Stimulated activated CD8-positive, alpha-beta memory T cell treated with anti-CD3 and anti-CD28 coated beads, Interleukin-4, amount 100 ng/mL, for 48 hours (primary cell): ENCODE measurements at regions not wholly inside any gene's neighbourhood (a gene's known extent, or its start where the extent isn't known, plus 50 kb on each side); places are given as distances from the start of the nearest gene placed in this dataset.
"Not testable (repeated sequence)": the region's sequence is repeated elsewhere in the genome, so short reads cannot be mapped to it uniquely, and the experiment has no call there.

Source experiments
- DNase-seq: peaks from one replicate; pipeline ENCODE4 v3.0.0-alpha.2; 2020

DNA sequence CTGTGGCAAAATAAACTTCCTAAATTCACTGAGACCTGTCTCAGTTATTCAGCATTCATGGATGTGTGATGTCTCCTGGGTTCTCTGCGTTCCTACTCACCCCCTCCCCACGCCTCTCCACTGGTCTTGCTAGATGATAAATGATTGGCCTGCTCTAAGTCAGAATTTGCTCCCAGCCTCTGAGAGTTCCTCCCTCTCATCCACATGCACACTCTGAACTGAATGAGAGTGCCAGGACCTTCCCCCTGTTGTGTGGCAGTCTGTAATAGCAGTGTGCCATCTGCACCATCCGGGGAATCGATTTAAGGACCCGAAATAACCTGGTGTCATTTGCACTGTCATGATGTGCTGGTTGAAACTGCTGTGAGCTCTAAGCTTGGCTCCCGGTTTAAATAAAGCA, 135.8 kb upstream of the AFDN start:
- no peak for DNase-seq

DNA sequence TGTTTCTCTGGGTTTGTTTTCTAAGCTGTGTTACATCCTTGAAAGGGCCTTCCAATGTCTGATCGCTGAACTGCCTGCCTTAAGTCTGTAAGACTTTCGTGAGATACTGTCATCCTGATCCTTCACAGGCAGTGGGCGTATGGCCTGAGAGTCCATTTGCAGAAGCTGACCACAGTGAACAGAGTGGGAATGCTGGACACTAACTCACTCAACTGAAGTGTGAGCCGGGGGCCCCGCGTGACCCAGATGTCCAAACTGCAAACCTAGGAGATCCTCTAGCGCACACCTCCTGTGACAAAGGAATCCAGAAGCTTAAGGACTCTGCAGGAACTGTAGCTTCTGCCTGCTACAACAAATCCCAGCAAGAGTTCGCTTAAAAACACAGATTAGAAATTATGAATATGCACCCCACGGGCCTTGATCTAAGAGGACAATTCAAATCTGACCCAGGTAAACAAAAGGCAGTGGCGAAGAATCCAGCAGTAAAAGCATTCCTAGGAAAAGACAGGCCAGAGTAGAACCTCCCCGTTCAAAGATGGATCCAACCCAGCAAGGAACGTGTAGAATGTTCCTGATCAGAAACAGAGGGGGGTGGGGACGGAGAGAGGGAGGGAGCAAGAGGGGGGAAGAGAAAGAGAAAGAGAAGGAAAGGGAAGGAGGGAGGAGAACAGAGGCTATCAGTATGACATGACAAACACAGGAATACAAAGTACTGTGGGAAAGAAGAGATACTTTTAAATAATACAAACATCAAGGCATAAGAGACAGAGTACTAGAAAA, 135.0 kb upstream of the AFDN start:
- DNase-seq = no peak

DNA sequence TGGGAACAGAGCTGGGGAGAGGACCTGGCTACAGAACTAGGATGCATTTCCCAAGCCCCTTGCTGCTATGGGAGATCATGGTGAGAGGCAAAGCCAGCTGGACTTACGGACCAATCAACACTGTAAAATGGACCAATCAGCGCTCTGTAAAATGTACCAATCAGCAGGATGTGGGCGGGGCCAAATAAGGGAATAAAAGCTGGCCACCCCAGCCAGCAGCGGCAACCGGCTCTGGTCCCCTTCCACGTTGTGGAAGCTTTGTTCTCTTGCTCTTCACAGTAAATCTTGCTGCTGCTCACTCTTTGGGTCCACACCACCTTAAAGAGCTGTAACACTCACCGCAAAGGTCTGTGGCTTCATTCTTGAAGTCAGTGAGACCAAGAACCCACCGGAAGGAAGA, 133.2 kb upstream of the AFDN start:
- not testable (repeated sequence) for DNase-seq

DNA sequence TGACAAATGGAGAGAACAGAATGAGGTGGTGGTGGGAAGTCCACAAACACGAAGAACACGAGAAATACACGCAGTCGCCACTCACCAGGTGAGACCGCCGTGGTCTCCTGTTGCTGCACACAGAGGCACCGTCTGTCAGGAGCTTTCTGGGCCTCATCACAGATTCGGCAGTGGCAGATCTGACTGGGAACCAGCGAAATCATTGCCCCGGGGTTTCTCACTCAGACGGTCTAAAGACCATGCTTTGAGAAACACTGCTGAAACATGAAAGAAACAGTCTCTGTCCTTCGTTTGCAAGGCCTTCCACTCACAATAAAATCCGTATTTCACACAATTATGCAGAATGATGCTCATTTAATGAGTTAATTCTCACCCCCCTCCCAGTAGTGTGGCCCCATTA, 130.9 kb upstream of the AFDN start:
- no peak for DNase-seq

DNA sequence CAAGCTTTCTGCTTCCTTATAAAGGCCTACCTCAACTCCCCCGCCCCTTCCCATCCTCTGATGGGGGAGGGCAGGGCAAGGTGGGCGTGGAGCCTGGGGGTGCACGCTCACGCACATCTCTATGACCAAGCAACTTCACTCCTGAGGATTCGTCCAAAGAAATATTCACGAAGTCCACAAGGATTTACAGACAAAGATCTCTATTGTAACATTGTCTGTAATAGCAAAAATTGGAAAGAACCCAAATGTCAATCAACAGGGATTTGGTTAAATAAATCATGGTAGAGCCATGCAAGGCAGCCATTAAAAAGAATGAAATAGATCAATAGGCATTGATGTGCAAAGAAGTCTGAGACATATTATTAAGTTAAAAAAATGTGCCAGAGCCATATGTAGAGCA, 130.4 kb upstream of the AFDN start:
- DNase-seq = no peak

DNA sequence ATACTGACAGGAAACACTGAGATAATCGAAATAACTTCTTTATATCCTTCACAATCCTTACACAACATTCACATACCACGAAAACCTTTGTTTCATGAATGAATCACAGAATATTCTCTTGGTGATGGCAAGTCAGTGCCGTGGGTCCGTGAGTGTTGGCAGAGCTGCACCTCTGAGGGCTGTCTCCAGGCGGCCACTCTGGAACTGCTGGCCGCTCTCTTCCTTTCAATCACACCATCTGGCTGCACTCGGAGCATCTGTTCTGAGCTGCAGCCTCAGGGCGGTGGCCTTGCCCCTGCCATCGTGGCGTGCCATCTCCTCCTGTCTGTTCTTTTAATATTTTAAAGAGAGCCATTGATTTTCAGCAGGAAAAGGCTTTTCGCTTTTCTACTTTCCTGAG, 129.4 kb upstream of the AFDN start:
- DNase-seq = no peak

DNA sequence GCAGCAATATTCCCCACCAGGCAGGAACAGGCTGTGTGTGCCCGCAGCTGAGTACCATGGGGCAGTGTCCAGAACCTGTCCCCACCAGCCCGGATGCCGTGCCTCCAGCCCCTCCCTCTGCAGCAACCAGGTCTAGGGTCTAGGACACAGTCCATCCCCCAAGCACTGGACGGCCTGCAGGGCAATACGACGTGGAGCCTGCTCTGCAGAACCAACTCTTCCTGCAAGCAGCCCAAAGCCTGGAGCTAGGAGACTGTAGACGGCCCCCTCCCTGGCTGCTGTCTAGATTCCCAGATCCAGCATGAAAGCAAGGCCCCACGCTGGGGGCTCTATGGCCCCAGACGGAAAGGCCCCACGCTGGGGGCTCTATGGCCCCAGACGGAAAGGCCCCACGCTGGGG, 128.2 kb upstream of the AFDN start:
- DNase-seq = no peak

DNA sequence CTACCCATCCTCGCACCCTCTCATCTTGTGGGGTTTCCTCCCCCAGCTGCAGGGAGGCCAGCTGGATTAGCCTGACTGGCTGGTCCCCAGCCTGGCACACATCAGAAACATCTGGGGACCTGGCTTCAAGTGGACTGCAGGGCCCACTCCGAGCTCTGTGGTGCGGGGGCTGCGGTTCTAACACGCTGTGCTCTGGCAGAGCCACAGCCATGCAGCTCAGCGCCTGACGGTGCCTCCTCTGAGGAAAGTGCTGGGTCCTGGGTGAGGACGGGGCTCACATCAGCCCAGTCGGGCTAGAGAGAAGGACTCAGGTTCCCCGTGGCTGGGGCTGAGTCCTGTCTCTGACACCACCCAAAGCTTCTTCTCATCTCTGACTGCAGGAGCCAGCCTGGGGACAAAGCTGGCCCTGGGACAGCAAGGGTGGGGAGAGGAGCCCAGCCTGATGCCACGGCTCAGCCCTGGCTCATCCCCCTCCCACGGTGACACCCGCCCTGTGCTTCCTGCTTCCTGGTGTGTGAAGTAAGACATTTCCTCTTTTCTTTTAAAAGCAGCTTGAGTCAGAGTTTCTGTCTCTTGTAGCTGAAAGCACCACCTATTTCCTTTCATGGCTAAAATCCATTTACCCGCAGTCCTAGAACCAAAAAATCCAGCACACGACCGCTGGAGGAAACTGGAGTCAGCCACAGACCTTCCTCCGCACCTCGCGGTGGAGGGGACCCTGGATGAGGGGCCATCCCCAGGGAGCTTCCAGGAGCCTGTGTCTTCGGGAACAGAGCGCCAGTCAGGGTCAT, 127.4 kb upstream of the AFDN start:
- DNase-seq = peak; percentile 59

DNA sequence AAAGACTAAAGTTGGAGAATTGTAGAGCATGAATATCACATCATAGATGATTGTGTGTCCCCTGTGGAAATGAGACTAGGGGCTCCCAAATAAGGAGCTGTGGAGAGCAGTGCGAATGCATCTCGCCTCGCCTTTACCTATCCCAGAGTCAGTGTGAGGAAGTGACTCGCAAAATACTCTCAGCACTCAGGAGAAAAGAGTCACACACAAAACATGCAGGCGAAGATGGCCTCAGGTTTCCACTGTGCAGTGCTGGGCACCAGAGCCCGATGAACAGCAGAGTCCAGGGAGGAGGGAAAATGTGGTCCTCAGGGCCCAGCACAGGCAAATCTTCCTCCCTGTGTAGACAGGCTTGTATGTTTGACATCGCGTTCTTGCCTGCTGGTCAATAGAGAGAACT, 126.5 kb upstream of the AFDN start:
- DNase-seq = no peak

DNA sequence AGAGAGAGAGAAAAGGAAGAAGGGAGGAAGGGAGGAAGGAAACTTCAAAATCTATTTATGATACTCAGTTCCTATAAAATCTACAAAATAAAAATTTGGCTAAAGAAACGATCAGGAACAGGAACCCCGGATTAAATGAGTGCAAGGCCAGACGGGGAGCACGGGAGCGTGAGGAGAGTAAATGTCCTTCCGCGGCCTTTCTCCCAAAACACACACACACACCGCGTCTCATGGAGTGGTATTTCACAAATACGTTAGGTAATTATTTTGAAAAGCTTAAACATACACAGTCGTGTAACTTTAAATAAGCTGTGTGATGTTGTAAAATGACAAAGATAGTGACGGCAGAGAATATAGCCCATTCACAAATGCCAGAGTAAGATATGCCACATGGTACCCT, 125.7 kb upstream of the AFDN start:
- no peak for DNase-seq

DNA sequence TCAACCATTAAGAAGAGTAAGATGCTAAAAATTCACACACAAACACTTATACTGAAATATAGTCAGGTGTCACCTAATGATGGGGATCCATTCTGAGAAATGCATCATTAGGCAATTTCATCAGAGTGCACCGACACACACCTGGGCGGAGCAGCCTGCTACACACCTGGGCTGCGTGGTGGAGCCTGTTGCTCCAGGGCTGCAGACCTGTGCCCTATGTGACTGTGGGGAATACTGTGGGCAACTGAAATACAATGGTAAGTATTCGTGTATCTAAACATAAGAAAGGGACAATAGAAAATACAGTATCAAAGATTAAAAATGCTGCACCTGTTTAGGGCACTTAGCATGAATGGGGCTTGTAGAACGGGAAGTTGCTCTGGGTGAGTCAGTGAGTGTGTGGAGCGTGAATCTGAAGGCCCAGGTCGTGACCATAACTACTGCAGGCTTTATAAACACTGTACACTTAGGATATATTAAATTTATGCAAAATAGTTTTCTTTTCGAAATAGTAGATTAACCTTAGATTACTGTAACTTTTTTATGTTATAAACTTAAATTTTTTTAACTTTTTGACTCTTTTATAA, 124.4 kb upstream of the AFDN start:
- no peak for DNase-seq

DNA sequence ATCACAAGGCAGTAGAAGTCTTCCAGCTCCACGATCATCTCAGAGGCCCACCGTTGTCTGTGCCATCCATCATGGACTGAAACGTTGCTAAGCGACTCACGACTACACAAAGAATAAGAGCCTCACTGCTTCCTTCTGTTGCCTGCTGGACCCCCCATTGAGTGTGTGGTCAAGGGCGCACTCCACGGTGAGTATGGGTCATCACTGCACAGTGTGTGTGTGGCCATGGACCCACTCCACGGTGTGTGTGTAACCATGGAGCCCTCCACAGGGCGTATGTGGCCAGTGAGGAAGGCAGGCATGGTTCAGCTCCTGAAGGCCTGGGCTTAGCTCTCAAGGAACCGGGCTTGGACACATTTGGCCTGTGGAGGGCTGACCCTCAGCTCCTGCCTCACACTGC, 123.4 kb upstream of the AFDN start:
- DNase-seq = no peak

DNA sequence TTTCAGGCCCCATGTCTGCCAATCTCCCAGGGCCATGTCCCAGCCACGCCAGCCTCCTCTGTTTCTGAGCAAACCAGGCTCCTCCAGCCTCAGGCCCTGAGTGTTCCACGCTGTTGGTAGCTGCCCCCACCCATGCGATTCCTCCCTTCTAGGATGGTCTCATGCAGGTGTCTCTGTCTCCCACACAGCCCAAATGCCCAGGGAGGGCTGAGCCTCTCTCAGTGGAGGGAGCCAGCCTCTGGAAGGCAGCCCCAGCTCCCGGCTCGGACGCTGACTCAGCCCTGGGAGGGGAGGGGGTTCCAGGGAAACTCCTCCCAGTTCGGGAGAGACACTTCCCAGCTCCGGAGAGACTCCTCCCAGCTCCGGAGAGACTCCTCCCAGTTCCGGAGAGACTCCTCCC, 122.9 kb upstream of the AFDN start:
- DNase-seq = no peak

DNA sequence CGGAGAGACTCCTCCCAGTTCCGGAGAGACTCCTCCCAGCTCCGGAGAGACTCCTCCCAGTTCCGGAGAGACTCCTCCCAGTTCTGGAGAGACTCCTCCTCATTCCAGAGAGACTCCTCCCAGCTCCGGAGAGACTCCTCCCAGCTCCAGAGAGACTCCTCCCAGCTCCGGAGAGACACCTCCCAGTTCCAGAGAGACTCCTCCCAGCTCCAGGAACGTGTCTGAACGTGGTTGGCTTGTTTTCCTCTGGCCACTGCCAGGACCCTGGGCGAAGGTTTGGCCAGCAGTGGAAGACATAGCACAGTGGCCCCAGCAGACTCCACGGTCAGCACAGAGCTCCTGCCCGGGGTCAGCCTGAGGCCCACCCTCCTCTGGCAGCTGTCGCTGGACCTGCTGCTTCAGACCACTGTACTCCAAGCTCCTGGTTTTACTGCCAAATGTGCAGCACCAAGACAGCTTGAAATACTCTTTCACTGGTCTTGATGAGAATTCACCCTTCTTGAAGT, 122.3 kb upstream of the AFDN start:
- no peak for DNase-seq

DNA sequence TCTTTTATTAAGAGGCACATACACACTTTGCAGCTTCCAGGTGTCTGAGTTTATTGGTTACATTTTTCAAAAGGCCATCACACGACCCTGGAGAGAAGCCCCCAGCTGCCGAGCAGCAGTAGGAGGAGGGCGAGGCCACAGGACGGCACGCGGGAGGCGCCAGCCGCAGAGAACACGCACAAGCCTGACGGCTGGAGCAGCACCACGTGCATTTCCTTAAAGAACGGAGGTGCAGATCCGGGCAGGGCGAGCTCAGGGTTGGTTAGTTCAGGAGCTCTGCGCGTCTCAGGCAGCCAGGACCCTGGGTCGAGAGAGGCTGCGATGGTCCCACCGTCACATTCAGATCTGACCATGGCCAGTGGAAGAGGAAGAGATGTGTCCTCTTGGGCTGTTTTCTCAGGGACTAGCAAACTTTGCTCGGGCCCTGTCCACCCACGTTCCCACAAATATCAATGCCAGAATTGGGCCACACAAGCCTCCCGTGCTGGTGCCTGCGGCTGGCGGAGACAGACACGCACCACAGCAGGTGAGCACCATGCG, 121.4 kb upstream of the AFDN start:
- DNase-seq = no peak

DNA sequence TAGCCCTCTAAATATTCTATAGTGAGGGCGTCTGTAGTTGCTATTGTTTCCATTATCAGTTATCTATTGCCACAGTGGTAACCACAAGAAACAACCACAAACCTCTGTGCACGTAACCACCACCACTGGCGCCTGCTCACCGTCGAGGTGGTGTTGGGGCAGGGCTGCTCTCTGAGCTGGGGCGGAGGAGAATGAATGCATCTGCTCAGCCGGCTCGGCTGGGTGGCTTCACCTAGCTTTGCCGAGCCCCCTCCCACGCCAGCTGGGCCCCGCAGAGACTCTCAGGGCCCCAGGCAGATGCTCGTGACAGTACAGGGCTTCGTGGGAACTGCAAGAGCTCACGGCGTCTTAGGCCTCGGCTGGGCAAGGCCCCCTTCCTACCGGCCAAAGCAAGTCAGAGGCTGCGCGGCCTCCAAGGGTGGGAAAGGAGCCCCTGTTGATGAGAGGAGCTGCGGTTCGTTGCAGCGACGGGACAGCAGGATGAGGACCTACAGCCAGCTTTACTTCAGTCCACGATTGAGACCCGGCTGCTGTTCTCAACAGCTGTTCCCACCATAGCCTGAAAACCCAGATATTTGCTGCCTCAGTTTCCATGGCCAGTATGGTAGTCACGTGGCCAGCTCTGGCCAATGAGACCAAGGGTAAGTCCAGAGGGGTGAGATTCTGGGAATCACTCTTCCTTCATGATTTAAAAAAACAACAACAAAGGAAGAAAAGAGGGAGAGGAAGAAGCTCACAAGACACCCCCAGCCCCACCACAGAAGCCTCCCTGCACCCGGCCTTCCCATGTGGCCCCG, 120.2 kb upstream of the AFDN start:
- DNase-seq = peak; percentile 76

DNA sequence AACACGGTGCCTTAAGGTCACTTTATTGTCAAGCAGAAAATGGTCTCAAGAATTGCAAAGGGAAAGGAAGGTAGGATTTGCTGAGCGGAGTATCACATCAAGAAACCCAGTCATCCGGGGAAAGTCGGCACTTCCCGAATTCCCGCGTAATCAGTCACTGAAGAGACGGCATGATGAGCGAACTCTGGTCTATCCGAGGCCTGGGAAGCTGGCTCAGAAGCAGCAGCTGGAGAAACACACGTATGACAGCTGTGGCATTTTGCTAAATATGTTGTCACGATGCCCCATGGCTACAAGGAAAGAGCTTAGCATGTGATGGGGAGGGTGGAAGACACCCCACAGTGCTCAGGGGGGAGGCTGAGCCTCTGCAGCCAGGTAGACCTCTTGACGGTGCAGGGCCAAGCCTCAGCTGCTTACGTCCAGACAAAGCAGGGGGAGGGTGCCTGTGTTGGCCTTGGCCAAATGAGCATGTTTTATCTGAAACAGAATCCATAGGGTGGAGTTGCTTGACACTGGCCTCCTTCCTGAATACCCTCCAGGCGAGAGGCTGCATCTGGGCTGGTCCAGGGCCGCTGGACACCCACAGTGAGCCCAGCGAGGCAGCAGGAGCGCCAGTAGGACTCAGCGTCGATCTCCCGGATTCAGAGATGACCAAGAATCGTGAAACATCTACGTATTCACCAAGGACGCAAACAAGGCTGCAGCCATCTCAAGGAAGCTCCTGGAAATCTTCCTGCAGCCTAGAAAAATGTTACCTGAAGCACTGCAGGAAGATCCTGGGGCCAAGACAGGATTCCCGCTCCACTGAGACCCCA, 118.8 kb upstream of the AFDN start:
- no peak for DNase-seq

DNA sequence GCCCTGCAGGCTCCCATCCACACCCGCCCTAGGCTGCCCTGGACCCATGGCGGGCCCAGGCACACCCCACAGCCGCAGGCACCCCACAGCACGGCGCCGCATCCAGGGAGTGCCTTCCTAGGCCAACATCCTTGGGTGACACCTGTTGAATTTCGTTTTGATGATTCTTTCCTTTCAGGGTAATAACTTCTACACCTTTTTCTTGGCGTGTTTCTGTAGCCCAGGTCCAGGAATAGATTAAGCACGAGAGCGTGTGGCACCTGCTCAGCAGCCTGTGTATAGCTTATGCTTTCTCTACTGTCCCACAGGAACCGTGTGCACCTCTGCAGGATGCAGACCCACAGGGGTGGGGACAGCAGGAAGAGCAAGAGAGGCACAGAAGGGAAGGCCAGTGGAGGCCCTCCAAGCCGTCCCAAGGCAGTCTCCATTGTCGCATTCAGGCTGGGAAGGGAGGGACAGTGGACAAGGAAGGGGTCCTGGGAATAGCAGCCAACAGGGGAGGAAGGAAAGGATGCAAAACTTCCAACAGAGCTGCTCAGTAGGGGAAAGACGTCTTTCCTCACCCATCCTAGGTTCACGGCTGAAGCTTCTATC, 118.1 kb upstream of the AFDN start:
- DNase-seq = no peak

DNA sequence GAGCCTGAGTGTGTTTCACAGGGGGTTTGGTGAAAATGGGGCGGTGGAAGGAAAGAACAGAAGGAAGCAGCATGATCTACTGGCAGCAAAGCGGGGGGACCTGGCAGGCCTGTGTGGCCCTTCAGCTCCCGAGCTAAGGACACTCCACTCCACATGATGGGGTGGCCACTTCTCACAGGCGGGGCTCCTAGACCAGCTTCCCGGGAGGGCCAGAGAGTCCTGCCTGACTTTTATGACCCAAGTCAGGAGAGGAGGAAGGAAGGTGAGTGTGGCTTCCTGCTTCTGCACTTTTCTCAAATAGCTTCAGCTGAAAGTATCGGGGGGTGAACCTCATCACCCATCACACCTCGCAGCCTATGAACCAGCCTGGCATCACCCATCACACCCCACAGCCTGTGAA, 117.5 kb upstream of the AFDN start:
- DNase-seq = no peak

DNA sequence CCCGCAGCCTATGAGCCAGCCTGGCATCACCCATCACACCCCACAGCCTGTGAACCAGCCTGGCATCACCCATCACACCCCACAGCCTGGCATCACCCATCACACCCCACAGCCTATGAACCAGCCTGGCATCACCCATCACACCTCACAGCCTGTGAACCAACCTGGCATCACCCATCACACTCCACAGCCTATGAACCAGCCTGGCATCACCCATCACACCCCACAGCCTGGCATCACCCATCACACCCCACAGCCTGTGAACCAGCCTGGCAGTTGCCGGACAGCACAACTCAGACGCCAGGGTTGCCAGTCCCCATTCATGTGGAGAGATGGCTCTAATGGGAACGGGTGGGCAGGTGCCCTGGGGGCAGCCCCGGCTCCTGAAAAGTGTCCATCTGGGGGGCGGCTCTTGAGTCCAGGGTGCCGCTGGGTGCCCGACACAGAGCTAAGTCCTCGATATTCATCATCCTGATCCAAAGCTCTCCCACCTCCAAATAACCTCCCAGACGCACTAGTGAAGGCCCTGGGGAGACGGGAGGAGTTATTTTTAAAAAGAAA, 116.9 kb upstream of the AFDN start:
- DNase-seq = not testable (repeated sequence)

DNA sequence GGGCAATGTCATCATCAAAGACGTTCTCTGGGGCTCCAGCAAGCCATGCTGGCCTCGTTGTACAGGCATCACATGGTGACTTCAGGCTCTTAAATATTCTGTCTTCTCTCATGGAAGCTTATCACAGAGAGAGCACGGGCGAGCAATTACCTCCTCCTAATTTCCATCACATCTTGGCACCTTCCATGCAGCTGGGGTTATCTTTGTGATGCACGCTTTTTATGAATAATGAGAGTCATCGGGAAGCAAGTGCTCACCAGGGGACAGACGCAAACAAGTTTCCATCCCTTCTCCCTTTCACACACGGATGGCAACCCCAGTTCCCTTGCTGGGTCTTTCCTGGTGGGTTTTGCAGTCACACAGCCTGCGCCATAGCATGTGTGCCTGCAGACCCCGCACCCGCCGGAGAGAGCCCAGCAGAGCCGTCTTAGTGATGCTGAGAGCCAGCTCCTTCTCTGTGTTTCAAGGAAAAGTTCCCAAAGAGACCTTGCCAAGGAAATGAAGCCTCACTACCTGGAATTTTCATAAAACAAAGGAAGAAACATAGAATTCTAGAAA, 116.3 kb upstream of the AFDN start:
- no peak for DNase-seq
